SK-N-SH (cell line): ENCODE measurements at regions not wholly inside any gene's neighbourhood (a gene's known extent, or its start where the extent isn't known, plus 50 kb on each side); places are given as distances from the start of the nearest gene placed in this dataset.

Source experiments
- CTCF ChIA-PET: fragments of 300-600, 350-600 bp; formaldehyde crosslinking; extraction: SDS; loops from one replicate; lab custom pipeline; 2021; lab: Yijun Ruan, JAX
- POLR2A ChIA-PET: fragments of 350-600 bp; sonication (Branson Sonifier 250); formaldehyde crosslinking; extraction: SDS; loops from one replicate; lab custom pipeline; 2020; ENCODE audit warnings: antibody characterized with exemption, inconsistent platforms; lab: Yijun Ruan, JAX
- DNase-seq: peaks from one replicate; pipeline ENCODE4 v3.0.0; 2012
- H2AFZ ChIP-seq: fragments of 200-600 bp; sonication (generic); 2 replicates; pipeline ENCODE4 v1.8.1; 2016; ENCODE audit warnings: antibody characterized with exemption, mild to moderate bottlenecking, low read depth
- H3F3A ChIP-seq: fragments of 200-600 bp; sonication (generic); replicated peaks from 2 replicates; pipeline ENCODE3; 2016; ENCODE audit warnings: antibody characterized with exemption, mild to moderate bottlenecking; ENCODE audit not compliant: insufficient read depth
- H3K27ac ChIP-seq, 2 experiments: fragments of 200-500 bp in 1 of 2; fragments of 200-600 bp in 1 of 2; sonication (Bioruptor generic) in 1 of 2; sonication (generic), shearing (Covaris generic) in 1 of 2; 2 replicates each; pipeline versions ENCODE4 v1.5.1 to v1.6.1; 2014 to 2016; ENCODE audit warnings: low read depth in 2 of 2, inconsistent platforms in 1 of 2, low read length in 1 of 2, mild to moderate bottlenecking in 1 of 2, mixed read lengths in 1 of 2
- H3K27me3 ChIP-seq: fragments of 200-600 bp; sonication (generic), shearing (Covaris generic); 2 replicates; pipeline ENCODE4 v1.6.1; 2016; ENCODE audit warnings: mixed run types; ENCODE audit not compliant: insufficient read depth
- H3K36me3 ChIP-seq, 2 experiments: fragments of 200-500 bp in 1 of 2; fragments of 200-600 bp in 1 of 2; sonication (Bioruptor generic) in 1 of 2; sonication (generic) in 1 of 2; replicated peaks in 1 of 2; 2 replicates each; pipeline versions ENCODE3 to v1.5.1; 2014 to 2016; ENCODE audit warnings: low read length in 1 of 2, mild to moderate bottlenecking in 1 of 2; ENCODE audit not compliant: insufficient read depth in 2 of 2, control insufficient read depth in 1 of 2
- H3K4me1 ChIP-seq, 2 experiments: fragments of 200-500 bp in 1 of 2; fragments of 200-600 bp in 1 of 2; sonication (Bioruptor generic) in 1 of 2; sonication (generic), shearing (Covaris generic) in 1 of 2; 2 replicates each; pipeline versions ENCODE4 v1.5.1 to v1.6.1; 2014 to 2016; ENCODE audit warnings: low read depth in 1 of 2, low read length in 1 of 2, mixed run types in 1 of 2; ENCODE audit not compliant: insufficient read depth in 2 of 2, control insufficient read depth in 1 of 2
- H3K4me2 ChIP-seq: fragments of 200-600 bp; sonication (generic), shearing (Covaris generic); 2 replicates; pipeline ENCODE4 v1.6.1; 2017; ENCODE audit warnings: mixed run types
- H3K4me3 ChIP-seq, 2 experiments: fragments of 200-500 bp in 1 of 2; fragments of 200-600 bp in 1 of 2; sonication (Bioruptor generic) in 1 of 2; sonication (generic), shearing (Covaris generic) in 1 of 2; 2 replicates each; pipeline versions ENCODE4 v1.5.1 to v1.8.1; 2014 to 2016; ENCODE audit warnings: low read depth in 2 of 2, inconsistent platforms in 1 of 2, low read length in 1 of 2, mild to moderate bottlenecking in 1 of 2, mixed read lengths in 1 of 2, moderate library complexity in 1 of 2
- H3K79me2 ChIP-seq: fragments of 200-600 bp; sonication (generic); 2 replicates; pipeline ENCODE4 v1.8.1; 2017; ENCODE audit warnings: mild to moderate bottlenecking; ENCODE audit not compliant: insufficient read depth
- H3K9ac ChIP-seq: fragments of 200-600 bp; sonication (generic); 2 replicates; pipeline ENCODE4 v1.6.1; 2017; ENCODE audit warnings: mixed run types
- H3K9me2 ChIP-seq: fragments of 200-600 bp; sonication (generic); 2 replicates; pipeline ENCODE4 v1.6.1; 2017; ENCODE audit warnings: mixed run types
- H3K9me3 ChIP-seq: fragments of 200-600 bp; sonication (generic); 2 replicates; pipeline ENCODE4 v1.6.1; 2017; ENCODE audit warnings: mixed run types, mild to moderate bottlenecking, moderate library complexity
- H4K20me1 ChIP-seq: fragments of 200-600 bp; sonication (generic); 2 replicates; pipeline ENCODE4 v1.6.1; 2017; ENCODE audit warnings: mild to moderate bottlenecking, mixed run types; ENCODE audit not compliant: insufficient read depth
- EZH2phosphoT487 ChIP-seq: fragments of 200-600 bp; sonication (generic); IDR thresholded peaks from 2 replicates; pipeline ENCODE4 v1.6.1; 2017; ENCODE audit warnings: low read depth, mixed run types, mild to moderate bottlenecking, antibody characterized with exemption, moderate library complexity, borderline replicate concordance
- FOXJ3 ChIP-seq: sonication (generic); formaldehyde crosslinking; IDR thresholded peaks from 2 replicates; pipeline ENCODE4 v1.5.1; 2020; ENCODE audit warnings: mild to moderate bottlenecking, missing genetic modification reagents
- GABPA ChIP-seq: IDR thresholded peaks from 2 replicates; pipeline ENCODE4 v1.4.0; 2012; ENCODE audit warnings: low read depth, mild to moderate bottlenecking
- JUND ChIP-seq: IDR thresholded peaks from 2 replicates; pipeline ENCODE4 v1.4.0; 2012
- MEF2A ChIP-seq: IDR thresholded peaks from 2 replicates; pipeline ENCODE4 v1.4.0; 2012; ENCODE audit warnings: low read depth, borderline replicate concordance
- NFIC ChIP-seq: IDR thresholded peaks from 2 replicates; pipeline ENCODE4 v1.4.0; 2012; ENCODE audit warnings: borderline replicate concordance
- POLR2AphosphoS5 ChIP-seq: IDR thresholded peaks from 2 replicates; pipeline ENCODE4 v1.6.1; 2012; ENCODE audit warnings: low read depth, low read length
- RAD21 ChIP-seq: IDR thresholded peaks from 2 replicates; pipeline ENCODE4 v1.6.1; 2012; ENCODE audit warnings: mild to moderate bottlenecking, low read length
- SIN3A ChIP-seq: IDR thresholded peaks from 2 replicates; pipeline ENCODE4 v1.6.1; 2012; ENCODE audit warnings: low read depth, mild to moderate bottlenecking, low read length, moderate library complexity, borderline replicate concordance
- TAF1 ChIP-seq: IDR thresholded peaks from 2 replicates; pipeline ENCODE4 v1.6.1; 2012; ENCODE audit warnings: low read depth, mild to moderate bottlenecking, low read length, moderate library complexity, borderline replicate concordance
- WGBS: methylation state at CpG from one replicate; pipeline ENCODE4 v1.1.6; 2017; ENCODE audit warnings: low lambda C conversion rate; 5-methylcytosine and 5-hydroxymethylcytosine counted together
- TF ChIP-seq, protein P1 (sequence below): fragments of 200-600 bp; sonication (generic); IDR thresholded peaks from 2 replicates; pipeline ENCODE4 v1.6.1; 2017; ENCODE audit warnings: antibody characterized with exemption, mild to moderate bottlenecking, moderate library complexity
- TF ChIP-seq, protein P2 (sequence below): IDR thresholded peaks from 2 replicates; pipeline ENCODE4 v1.4.0; 2012; ENCODE audit warnings: low read depth
- TF ChIP-seq, protein P3 (sequence below): fragments of 150-350 bp; IDR thresholded peaks from 2 replicates; pipeline ENCODE4 v1.6.1; 2016; ENCODE audit warnings: mild to moderate bottlenecking, low read depth, low read length
- TF ChIP-seq, protein P4 (sequence below): fragments of 150-350 bp; IDR thresholded peaks from 2 replicates; pipeline ENCODE4 v1.6.1; 2017; ENCODE audit warnings: antibody characterized with exemption, low read length, low read depth, borderline replicate concordance
- TF ChIP-seq, protein P5 (sequence below): IDR thresholded peaks from 2 replicates; pipeline ENCODE4; 2012

DNA sequence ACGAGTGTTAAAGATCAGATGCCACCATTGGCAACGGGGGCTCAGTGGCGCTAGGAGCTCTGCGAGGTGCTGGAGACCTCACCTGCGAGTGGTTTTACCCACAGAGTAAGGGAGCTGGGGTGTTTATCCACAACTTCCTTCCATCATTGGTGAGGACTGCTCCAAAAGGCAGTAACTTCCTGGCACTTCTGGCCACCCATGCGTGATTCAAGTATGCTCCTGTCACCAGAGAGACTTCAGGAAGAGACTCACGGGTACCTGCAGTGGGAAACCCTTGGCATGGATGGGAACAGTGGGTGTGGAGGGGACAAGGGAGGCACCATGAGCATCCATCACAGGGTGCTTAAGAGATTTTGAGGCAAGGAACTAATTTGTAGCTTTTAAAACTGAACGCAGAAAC is 53.2 kb downstream of the RIN2 start:
- no peak for DNase-seq
- Histone ChIP-seq H3K36me3 (no peaks in the 10 kb centered on the region), H2AFZ (no peak overlapping the region), H3K9ac (no peak overlapping the region), H3K79me2 (no peaks in the 10 kb centered on the region), H3K4me2 (no peak overlapping the region), H3K4me1 (peaks cover 19 to 34% of the 10 kb centered on the region in 2 experiments), H3K27ac (peak overlapping the region in 1 of 2 experiments; percentile 99; a peak in 1 of 4 replicates), H3F3A (peaks cover 22% of the 10 kb centered on the region), H3K27me3 (no peaks in the 10 kb centered on the region), H3K9me3 (no peaks in the 10 kb centered on the region), H3K4me3 (no peak overlapping the region), H3K9me2 (no peaks in the 10 kb centered on the region), H4K20me1 (no peaks in the 10 kb centered on the region)
- WGBS: 96% methylated on average over 8 of the region's 8 CpGs
- ChIA-PET CTCF (interaction anchor here (0.7 to 1.5 kb wide), 4 partner anchors 11 to 114 kb away, joined by 3 to 5 read pairs (median 4); no protein-coding TSS in a partner anchor), POLR2A (no interaction called here)
- TF ChIP-seq, protein P1, sequence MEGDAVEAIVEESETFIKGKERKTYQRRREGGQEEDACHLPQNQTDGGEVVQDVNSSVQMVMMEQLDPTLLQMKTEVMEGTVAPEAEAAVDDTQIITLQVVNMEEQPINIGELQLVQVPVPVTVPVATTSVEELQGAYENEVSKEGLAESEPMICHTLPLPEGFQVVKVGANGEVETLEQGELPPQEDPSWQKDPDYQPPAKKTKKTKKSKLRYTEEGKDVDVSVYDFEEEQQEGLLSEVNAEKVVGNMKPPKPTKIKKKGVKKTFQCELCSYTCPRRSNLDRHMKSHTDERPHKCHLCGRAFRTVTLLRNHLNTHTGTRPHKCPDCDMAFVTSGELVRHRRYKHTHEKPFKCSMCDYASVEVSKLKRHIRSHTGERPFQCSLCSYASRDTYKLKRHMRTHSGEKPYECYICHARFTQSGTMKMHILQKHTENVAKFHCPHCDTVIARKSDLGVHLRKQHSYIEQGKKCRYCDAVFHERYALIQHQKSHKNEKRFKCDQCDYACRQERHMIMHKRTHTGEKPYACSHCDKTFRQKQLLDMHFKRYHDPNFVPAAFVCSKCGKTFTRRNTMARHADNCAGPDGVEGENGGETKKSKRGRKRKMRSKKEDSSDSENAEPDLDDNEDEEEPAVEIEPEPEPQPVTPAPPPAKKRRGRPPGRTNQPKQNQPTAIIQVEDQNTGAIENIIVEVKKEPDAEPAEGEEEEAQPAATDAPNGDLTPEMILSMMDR: no peak
- TF ChIP-seq GABPA: no peak
- TF ChIP-seq, protein P2, sequence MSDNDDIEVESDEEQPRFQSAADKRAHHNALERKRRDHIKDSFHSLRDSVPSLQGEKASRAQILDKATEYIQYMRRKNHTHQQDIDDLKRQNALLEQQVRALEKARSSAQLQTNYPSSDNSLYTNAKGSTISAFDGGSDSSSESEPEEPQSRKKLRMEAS: no peak
- no peak for TF ChIP-seq MEF2A
- no peak for TF ChIP-seq EZH2phosphoT487
- no peak for TF ChIP-seq SIN3A
- TF ChIP-seq FOXJ3 (CRISPR knock-in tag): no peak
- no peak for TF ChIP-seq JUND
- TF ChIP-seq, protein P3, sequence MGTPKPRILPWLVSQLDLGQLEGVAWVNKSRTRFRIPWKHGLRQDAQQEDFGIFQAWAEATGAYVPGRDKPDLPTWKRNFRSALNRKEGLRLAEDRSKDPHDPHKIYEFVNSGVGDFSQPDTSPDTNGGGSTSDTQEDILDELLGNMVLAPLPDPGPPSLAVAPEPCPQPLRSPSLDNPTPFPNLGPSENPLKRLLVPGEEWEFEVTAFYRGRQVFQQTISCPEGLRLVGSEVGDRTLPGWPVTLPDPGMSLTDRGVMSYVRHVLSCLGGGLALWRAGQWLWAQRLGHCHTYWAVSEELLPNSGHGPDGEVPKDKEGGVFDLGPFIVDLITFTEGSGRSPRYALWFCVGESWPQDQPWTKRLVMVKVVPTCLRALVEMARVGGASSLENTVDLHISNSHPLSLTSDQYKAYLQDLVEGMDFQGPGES: no peak
- no peak for TF ChIP-seq NFIC

DNA sequence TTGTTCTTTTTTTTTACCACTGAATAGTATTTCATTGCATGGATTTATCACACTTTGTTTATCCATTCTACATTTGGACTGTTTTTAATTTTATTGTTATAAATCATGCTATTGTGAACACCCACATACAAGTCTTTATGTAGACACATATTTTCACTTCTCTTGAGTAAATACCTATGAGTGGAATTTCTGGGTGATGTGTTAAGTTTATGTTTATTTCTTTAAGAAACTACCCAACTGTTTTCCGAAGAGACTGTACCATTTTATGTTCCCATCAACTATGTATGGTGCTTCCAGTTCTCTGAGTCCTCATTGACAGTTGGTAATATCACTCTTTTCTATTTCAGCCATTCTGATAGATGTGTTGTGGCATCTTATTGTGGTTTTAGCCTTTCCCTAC is 54.0 kb downstream of the RIN2 start:
- peak overlapping the region in 1 of 2 experiments; percentile 99; a peak in 2 of 4 replicates for H3K27ac ChIP-seq

More for the DNA sequence above, 54.0 kb downstream of the RIN2 start:
- peaks cover 13 to 28% of the 10 kb centered on the region in 2 experiments for H3K4me1 ChIP-seq
- DNase-seq: no peak
- H3K9ac ChIP-seq: no peak overlapping the region
- no peaks in the 10 kb centered on the region for H3K79me2 ChIP-seq
- TF ChIP-seq, protein P3: no peak
- TF ChIP-seq POLR2AphosphoS5 (no peak), TAF1 (no peak), SIN3A (no peak), RAD21 (no peak)
- TF ChIP-seq, protein P2: no peak
- TF ChIP-seq, protein P4, sequence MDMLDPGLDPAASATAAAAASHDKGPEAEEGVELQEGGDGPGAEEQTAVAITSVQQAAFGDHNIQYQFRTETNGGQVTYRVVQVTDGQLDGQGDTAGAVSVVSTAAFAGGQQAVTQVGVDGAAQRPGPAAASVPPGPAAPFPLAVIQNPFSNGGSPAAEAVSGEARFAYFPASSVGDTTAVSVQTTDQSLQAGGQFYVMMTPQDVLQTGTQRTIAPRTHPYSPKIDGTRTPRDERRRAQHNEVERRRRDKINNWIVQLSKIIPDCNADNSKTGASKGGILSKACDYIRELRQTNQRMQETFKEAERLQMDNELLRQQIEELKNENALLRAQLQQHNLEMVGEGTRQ: no peak
- TF ChIP-seq, protein P5, sequence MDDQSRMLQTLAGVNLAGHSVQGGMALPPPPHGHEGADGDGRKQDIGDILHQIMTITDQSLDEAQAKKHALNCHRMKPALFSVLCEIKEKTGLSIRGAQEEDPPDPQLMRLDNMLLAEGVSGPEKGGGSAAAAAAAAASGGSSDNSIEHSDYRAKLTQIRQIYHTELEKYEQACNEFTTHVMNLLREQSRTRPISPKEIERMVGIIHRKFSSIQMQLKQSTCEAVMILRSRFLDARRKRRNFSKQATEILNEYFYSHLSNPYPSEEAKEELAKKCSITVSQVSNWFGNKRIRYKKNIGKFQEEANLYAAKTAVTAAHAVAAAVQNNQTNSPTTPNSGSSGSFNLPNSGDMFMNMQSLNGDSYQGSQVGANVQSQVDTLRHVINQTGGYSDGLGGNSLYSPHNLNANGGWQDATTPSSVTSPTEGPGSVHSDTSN: no peak
- H3K36me3 ChIP-seq: no peaks in the 10 kb centered on the region
- no peaks in the 10 kb centered on the region for H4K20me1 ChIP-seq
- POLR2A ChIA-PET: no interaction called here
- WGBS: 88% methylated on average over 1 of the region's 1 CpG
- H3K9me2 ChIP-seq: no peaks in the 10 kb centered on the region
- no peak overlapping the region for H3K4me3 ChIP-seq
- CTCF ChIA-PET: interaction anchor here (0.7 to 1.5 kb wide), 4 partner anchors 12 to 114 kb away, joined by 3 to 5 read pairs (median 4); no protein-coding TSS in a partner anchor
- peaks cover 29% of the 10 kb centered on the region for H3F3A ChIP-seq
- no peak overlapping the region for H3K4me2 ChIP-seq
- H2AFZ ChIP-seq: no peak overlapping the region
- H3K9me3 ChIP-seq: no peaks in the 10 kb centered on the region
- no peaks in the 10 kb centered on the region for H3K27me3 ChIP-seq
